H9 (cell line): ENCODE measurements at regions not wholly inside any gene's neighbourhood (a gene's known extent, or its start where the extent isn't known, plus 50 kb on each side); places are given as distances from the start of the nearest gene placed in this dataset.

Experiments used
- DNase-seq: peaks from one replicate; pipeline ENCODE4 v3.0.0-alpha.2; 2017
- H2AFZ ChIP-seq: one replicate; pipeline ENCODE4 v1.6.1; 2013; ENCODE audit warnings: mild to moderate bottlenecking, low read length, control low read depth, moderate library complexity
- H2AK5ac ChIP-seq: 2 replicates; pipeline ENCODE4 v1.6.1; 2013; ENCODE audit warnings: low read length, control low read depth, mixed read lengths; ENCODE audit not compliant: insufficient read length
- H2BK120ac ChIP-seq: one replicate; pipeline ENCODE4 v1.6.1; 2013; ENCODE audit warnings: low read depth, mild to moderate bottlenecking, low read length, control low read depth, inconsistent platforms; ENCODE audit not compliant: poor library complexity, severe bottlenecking
- H2BK12ac ChIP-seq: 2 replicates; pipeline ENCODE4 v1.6.1; 2013; ENCODE audit warnings: low read length, control low read depth, mixed read lengths, low read depth; ENCODE audit not compliant: insufficient read length
- H2BK15ac ChIP-seq: 2 replicates; pipeline ENCODE4 v1.6.1; 2013; ENCODE audit warnings: low read depth, low read length, control low read depth
- H2BK20ac ChIP-seq: one replicate; pipeline ENCODE4 v1.6.1; 2013; ENCODE audit warnings: low read depth, mild to moderate bottlenecking, low read length, control low read depth, inconsistent platforms; ENCODE audit not compliant: poor library complexity, severe bottlenecking
- H2BK5ac ChIP-seq: 2 replicates; pipeline ENCODE4 v1.6.1; 2013; ENCODE audit warnings: low read length, control low read depth, mixed read lengths; ENCODE audit not compliant: insufficient read length
- H3K14ac ChIP-seq: 2 replicates; pipeline ENCODE4 v1.6.1; 2013; ENCODE audit warnings: low read length, control low read depth; ENCODE audit not compliant: insufficient read depth
- H3K18ac ChIP-seq: 2 replicates; pipeline ENCODE4 v1.6.1; 2013; ENCODE audit warnings: low read depth, mild to moderate bottlenecking, mixed read lengths, low read length, control low read depth; ENCODE audit not compliant: insufficient read length
- H3K23ac ChIP-seq: 2 replicates; pipeline ENCODE4 v1.6.1; 2013; ENCODE audit warnings: low read length, control low read depth, mixed read lengths, low read depth; ENCODE audit not compliant: insufficient read length
- H3K23me2 ChIP-seq: 2 replicates; pipeline ENCODE4 v1.6.1; 2013; ENCODE audit warnings: low read depth, mild to moderate bottlenecking, mixed read lengths, low read length, control low read depth; ENCODE audit not compliant: insufficient read length, poor library complexity, severe bottlenecking
- H3K27ac ChIP-seq: 2 replicates; pipeline ENCODE4 v1.5.1; 2013; ENCODE audit warnings: low read length, control low read depth, mixed read lengths, low read depth; ENCODE audit not compliant: insufficient read length
- H3K27me3 ChIP-seq: 2 replicates; pipeline ENCODE4 v1.6.1; 2013; ENCODE audit warnings: low read length, control low read depth, inconsistent platforms; ENCODE audit not compliant: insufficient read depth
- H3K4ac ChIP-seq: 2 replicates; pipeline ENCODE4 v1.6.1; 2013; ENCODE audit warnings: low read depth, mild to moderate bottlenecking, control low read depth, inconsistent platforms, low read length, moderate library complexity
- H3K4me1 ChIP-seq: 2 replicates; pipeline ENCODE4 v1.6.1; 2013; ENCODE audit warnings: low read length, control low read depth, inconsistent platforms; ENCODE audit not compliant: insufficient read depth
- H3K4me2 ChIP-seq: 2 replicates; pipeline ENCODE4 v1.6.1; 2013; ENCODE audit warnings: low read length, control low read depth, mixed read lengths; ENCODE audit not compliant: insufficient read length, insufficient read depth
- H3K56ac ChIP-seq: 2 replicates; pipeline ENCODE4 v1.6.1; 2013; ENCODE audit warnings: low read depth, mild to moderate bottlenecking, mixed read lengths, low read length, control low read depth; ENCODE audit not compliant: insufficient read length
- H3K79me1 ChIP-seq: 2 replicates; pipeline ENCODE4 v1.6.1; 2013; ENCODE audit warnings: low read depth, mild to moderate bottlenecking, moderate library complexity, low read length, control low read depth, inconsistent platforms; ENCODE audit not compliant: insufficient read depth, poor library complexity, severe bottlenecking
- H3K79me2 ChIP-seq: 2 replicates; pipeline ENCODE4 v1.6.1; 2013; ENCODE audit warnings: low read length, control low read depth, inconsistent platforms; ENCODE audit not compliant: insufficient read depth
- H3K9ac ChIP-seq: 2 replicates; pipeline ENCODE4 v1.6.1; 2013; ENCODE audit warnings: low read length, control low read depth, mixed read lengths; ENCODE audit not compliant: insufficient read length; ENCODE audit errors: extremely low read depth
- H3K9me3 ChIP-seq: one replicate; pipeline ENCODE4 v1.6.1; 2013; ENCODE audit warnings: low read depth, low read length, inconsistent platforms; ENCODE audit not compliant: control insufficient read depth
- H3T11ph ChIP-seq: one replicate; pipeline ENCODE4 v1.6.1; 2013; ENCODE audit warnings: mild to moderate bottlenecking, low read length, control low read depth, inconsistent platforms
- H4K20me1 ChIP-seq: one replicate; pipeline ENCODE4 v1.6.1; 2013; ENCODE audit not compliant: control insufficient read depth, insufficient read length, insufficient read depth
- H4K5ac ChIP-seq: 2 replicates; pipeline ENCODE4 v1.6.1; 2013; ENCODE audit warnings: low read depth, mild to moderate bottlenecking, mixed read lengths, low read length, control low read depth; ENCODE audit not compliant: insufficient read length
- H4K8ac ChIP-seq: replicated peaks from 2 replicates; pipeline ENCODE4 v1.6.1; 2013; ENCODE audit warnings: low read length, control low read depth, mixed read lengths, low read depth; ENCODE audit not compliant: insufficient read length
- H4K91ac ChIP-seq: 2 replicates; pipeline ENCODE4 v1.6.1; 2013; ENCODE audit warnings: low read depth, mild to moderate bottlenecking, moderate library complexity, mixed read lengths, low read length, control low read depth; ENCODE audit not compliant: insufficient read length
- H3K27ac Mint-ChIP-seq, 3 experiments: 2 replicates in 2 of 3; 3 replicates in 1 of 3; pipeline ENCODE4 v1.8.0; 2020 to 2021; ENCODE audit warnings: mixed read lengths in 3 of 3, mild to moderate bottlenecking in 1 of 3, moderate library complexity in 1 of 3
- H3K27me3 Mint-ChIP-seq: 2 replicates; pipeline ENCODE4 v1.8.0; 2021; ENCODE audit warnings: low read depth, mild to moderate bottlenecking, moderate library complexity, mixed read lengths
- H3K36me3 Mint-ChIP-seq, 3 experiments: 2 replicates in 2 of 3; 3 replicates in 1 of 3; pipeline ENCODE4 v1.8.0; 2020 to 2021; ENCODE audit warnings: low read depth in 3 of 3, mixed read lengths in 3 of 3; ENCODE audit not compliant: insufficient read depth in 1 of 3
- H3K4me1 Mint-ChIP-seq, 2 experiments: 2 replicates each; pipeline ENCODE4 v1.8.0; 2020; ENCODE audit warnings: mixed read lengths in 2 of 2
- H3K4me3 Mint-ChIP-seq, 2 experiments: 2 replicates in 1 of 2; 3 replicates in 1 of 2; pipeline ENCODE4 v1.8.0; 2020 to 2021; ENCODE audit warnings: mild to moderate bottlenecking in 2 of 2, mixed read lengths in 2 of 2, moderate library complexity in 1 of 2
- H3K9me3 Mint-ChIP-seq, 2 experiments: 2 replicates in 1 of 2; 3 replicates in 1 of 2; pipeline ENCODE4 v1.8.0; 2020; ENCODE audit warnings: mild to moderate bottlenecking in 2 of 2, mixed read lengths in 2 of 2, moderate library complexity in 1 of 2
- CTCF ChIP-seq: fragments of 200-600 bp; sonication (generic); conservative IDR thresholded peaks from 3 replicates; pipeline ENCODE4 v1.8.0; 2021; ENCODE audit warnings: antibody characterized with exemption, mild to moderate bottlenecking
- WGBS: extraction: QIAGEN DNeasy Blood & Tissue Kit; methylation state at CpG from one replicate; pipeline ENCODE4 v1.1.7; 2013; ENCODE audit warnings: missing lambda C conversion rate, low lambda C conversion rate, mixed read lengths; ENCODE audit not compliant: insufficient read length; ENCODE audit errors: extremely low coverage; 5-methylcytosine and 5-hydroxymethylcytosine counted together

- no peak overlapping the region for H4K91ac ChIP-seq
- H2BK20ac ChIP-seq, result no peak overlapping the region
- no peaks in the 10 kb centered on the region for H3K79me2 ChIP-seq
- Mint-ChIP-seq H3K27me3 (peaks cover 19% of the 10 kb centered on the region), H3K27ac (no peak overlapping the region; a peak in 1 of 7 replicates), H3K4me3 (no peak overlapping the region), H3K4me1 (peaks cover 12 to 31% of the 10 kb centered on the region in 2 experiments), H3K36me3 (peaks cover 0 to 6% (median 0%) of the 10 kb centered on the region in 3 experiments; a peak in 3 of 7 replicates), H3K9me3 (peaks cover 0 to 11% of the 10 kb centered on the region in 2 experiments; a peak in 2 of 5 replicates)
- no peak for DNase-seq
- H4K20me1 ChIP-seq, result no peaks in the 10 kb centered on the region
- H3K79me1 ChIP-seq, result no peaks in the 10 kb centered on the region
- no peak overlapping the region for H3K18ac ChIP-seq
- H3K4ac ChIP-seq, result no peak overlapping the region
- TF ChIP-seq CTCF, result no peak
- H3K14ac ChIP-seq, result no peak overlapping the region
- H2BK12ac ChIP-seq, result no peak overlapping the region
- H2BK120ac ChIP-seq, result no peak overlapping the region
- H3K9ac ChIP-seq, result no peak overlapping the region
- no peak overlapping the region for H3K27ac ChIP-seq
- H3K23me2 ChIP-seq, result no peaks in the 10 kb centered on the region
- no peak overlapping the region for H3K4me2 ChIP-seq
- H3K27me3 ChIP-seq, result no peaks in the 10 kb centered on the region
- no peak overlapping the region for H3K56ac ChIP-seq
- no peak overlapping the region for H4K8ac ChIP-seq
- H3T11ph ChIP-seq, result no peak overlapping the region
- H2BK15ac ChIP-seq, result no peak overlapping the region
- no CpG with 5 or more reads among the region's 16 CpGs for WGBS
- H3K4me1 ChIP-seq, result no peaks in the 10 kb centered on the region; the same call in 1 of the 2 replicates
- no peak overlapping the region for H2AK5ac ChIP-seq
- no peaks in the 10 kb centered on the region for H3K9me3 ChIP-seq
- no peak overlapping the region for H2BK5ac ChIP-seq
- H4K5ac ChIP-seq, result no peak overlapping the region
- H2AFZ ChIP-seq, result no peak overlapping the region
- H3K23ac ChIP-seq, result no peak overlapping the region
Observed at GRCh38 chr16:86205521-86206245, 304.6 kb upstream of the FOXF1 start.
